Vagina (tissue), 2 donors: ENCODE measurements at regions not wholly inside any gene's neighbourhood (a gene's known extent, or its start where the extent isn't known, plus 50 kb on each side); places are given as distances from the start of the nearest gene placed in this dataset.

Source experiments
- POLR2A ChIP-seq, 2 donors: fragments of 450-650 bp; IDR thresholded peaks; one replicate each; pipeline ENCODE4 v1.6.1; 2017; ENCODE audit warnings: antibody characterized with exemption in 2 of 2, mild to moderate bottlenecking in 2 of 2, moderate library complexity in 2 of 2
- TF ChIP-seq, protein P1 (sequence below), 3 experiments: fragments of 450-650 bp in 2 of 3; fragments of 200-600 bp in 1 of 3; sonication (generic) in 1 of 3; IDR thresholded peaks; one replicate each; pipeline ENCODE4 v1.5.1; 2017 to 2019; ENCODE audit warnings: antibody characterized with exemption in 3 of 3, mild to moderate bottlenecking in 2 of 3, moderate library complexity in 2 of 3

DNA sequence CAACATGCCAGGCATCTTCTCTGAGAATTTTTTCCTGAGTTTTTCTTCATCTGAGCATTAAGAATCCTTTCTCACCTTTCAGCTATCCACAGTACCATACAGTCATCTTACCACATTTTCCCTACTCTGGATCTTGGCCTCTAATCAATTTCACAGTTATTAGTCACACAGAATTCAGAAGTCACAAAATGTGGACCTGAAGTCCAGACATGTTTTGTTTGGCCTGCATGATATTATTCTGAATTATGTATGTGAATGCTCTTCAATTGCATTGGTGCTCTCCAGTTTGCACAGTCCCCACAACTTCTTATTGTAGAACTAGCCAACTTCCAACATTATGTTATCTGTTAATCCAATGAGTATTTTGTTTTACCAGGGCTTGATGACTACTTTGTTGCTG is 102.3 kb upstream of the GRIA3 start:
- TF ChIP-seq, protein P1, sequence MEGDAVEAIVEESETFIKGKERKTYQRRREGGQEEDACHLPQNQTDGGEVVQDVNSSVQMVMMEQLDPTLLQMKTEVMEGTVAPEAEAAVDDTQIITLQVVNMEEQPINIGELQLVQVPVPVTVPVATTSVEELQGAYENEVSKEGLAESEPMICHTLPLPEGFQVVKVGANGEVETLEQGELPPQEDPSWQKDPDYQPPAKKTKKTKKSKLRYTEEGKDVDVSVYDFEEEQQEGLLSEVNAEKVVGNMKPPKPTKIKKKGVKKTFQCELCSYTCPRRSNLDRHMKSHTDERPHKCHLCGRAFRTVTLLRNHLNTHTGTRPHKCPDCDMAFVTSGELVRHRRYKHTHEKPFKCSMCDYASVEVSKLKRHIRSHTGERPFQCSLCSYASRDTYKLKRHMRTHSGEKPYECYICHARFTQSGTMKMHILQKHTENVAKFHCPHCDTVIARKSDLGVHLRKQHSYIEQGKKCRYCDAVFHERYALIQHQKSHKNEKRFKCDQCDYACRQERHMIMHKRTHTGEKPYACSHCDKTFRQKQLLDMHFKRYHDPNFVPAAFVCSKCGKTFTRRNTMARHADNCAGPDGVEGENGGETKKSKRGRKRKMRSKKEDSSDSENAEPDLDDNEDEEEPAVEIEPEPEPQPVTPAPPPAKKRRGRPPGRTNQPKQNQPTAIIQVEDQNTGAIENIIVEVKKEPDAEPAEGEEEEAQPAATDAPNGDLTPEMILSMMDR (IDR thresholded peaks at IDR 0.05), result no peak
- TF ChIP-seq POLR2A (IDR thresholded peaks at IDR 0.05), result no peak
